ENCODE measurements at regions not wholly inside any gene's neighbourhood (a gene's known extent, or its start where the extent isn't known, plus 50 kb on each side); places are given as distances from the start of the nearest gene placed in this dataset.

GRCh38 chr2:111662771-111663470 is 221.1 kb downstream of the ANAPC1 start:
- POLR2A ChIA-PET = no interaction called here
- Mint-ChIP-seq H3K4me1 (peaks cover 7% of the 10 kb centered on the region), H3K36me3 (no peaks in the 10 kb centered on the region), H3K4me3 (no peak overlapping the region), H3K27me3 (peaks cover 8% of the 10 kb centered on the region), H3K9me3 (no peaks in the 10 kb centered on the region), H3K27ac (no peak overlapping the region)
- peak; percentile 45 for ATAC-seq (ENCODE audit: low read depth)
- no peak for DNase-seq

GRCh38 chr2:111663471-111664274 is 220.3 kb downstream of the ANAPC1 start:
- H3K27ac Mint-ChIP-seq = no peak overlapping the region
- H3K9me3 Mint-ChIP-seq = no peaks in the 10 kb centered on the region
- no peak overlapping the region for H3K4me3 Mint-ChIP-seq
- no peak for DNase-seq
- peaks cover 7% of the 10 kb centered on the region for H3K4me1 Mint-ChIP-seq
- H3K27me3 Mint-ChIP-seq = peaks cover 8% of the 10 kb centered on the region
- no peaks in the 10 kb centered on the region for H3K36me3 Mint-ChIP-seq
- POLR2A ChIA-PET = no interaction called here
- no peak for ATAC-seq (ENCODE audit: low read depth)

- Mint-ChIP-seq H3K36me3 (no peaks in the 10 kb centered on the region), H3K9me3 (no peaks in the 10 kb centered on the region), H3K27me3 (peaks cover 8% of the 10 kb centered on the region), H3K4me3 (no peak overlapping the region), H3K27ac (no peak overlapping the region), H3K4me1 (peaks cover 7% of the 10 kb centered on the region)
- POLR2A ChIA-PET = no interaction called here
- ATAC-seq (ENCODE audit: low read depth) = no peak
- DNase-seq = no peak
Observed at GRCh38 chr2:111664275-111664850, 219.6 kb downstream of the ANAPC1 start.

GRCh38 chr2:111665011-111665410 is 219.0 kb downstream of the ANAPC1 start:
- Mint-ChIP-seq H3K9me3 (no peaks in the 10 kb centered on the region), H3K4me3 (no peak overlapping the region), H3K27ac (no peak overlapping the region), H3K4me1 (peaks cover 7% of the 10 kb centered on the region), H3K36me3 (no peaks in the 10 kb centered on the region), H3K27me3 (peaks cover 8% of the 10 kb centered on the region)
- POLR2A ChIA-PET = no interaction called here
- no peak for ATAC-seq (ENCODE audit: low read depth)
- DNase-seq = no peak

GRCh38 chr2:111665551-111666116 is 218.4 kb downstream of the ANAPC1 start:
- peaks cover 7% of the 10 kb centered on the region for H3K4me1 Mint-ChIP-seq
- peaks cover 8% of the 10 kb centered on the region for H3K27me3 Mint-ChIP-seq
- no peak overlapping the region for H3K4me3 Mint-ChIP-seq
- POLR2A ChIA-PET = no interaction called here
- H3K27ac Mint-ChIP-seq = no peak overlapping the region
- H3K36me3 Mint-ChIP-seq = no peaks in the 10 kb centered on the region
- ATAC-seq (ENCODE audit: low read depth) (no peak), DNase-seq (no peak)
- H3K9me3 Mint-ChIP-seq = no peaks in the 10 kb centered on the region

- ATAC-seq (ENCODE audit: low read depth) (no peak), DNase-seq (no peak)
- no peak overlapping the region for H3K4me3 Mint-ChIP-seq
- POLR2A ChIA-PET = no interaction called here
- H3K27ac Mint-ChIP-seq = no peak overlapping the region
- H3K36me3 Mint-ChIP-seq = no peaks in the 10 kb centered on the region
- H3K4me1 Mint-ChIP-seq = peaks cover 7% of the 10 kb centered on the region
- H3K9me3 Mint-ChIP-seq = no peaks in the 10 kb centered on the region
- H3K27me3 Mint-ChIP-seq = peaks cover 8% of the 10 kb centered on the region
Observed at GRCh38 chr2:111666160-111666559, 217.8 kb downstream of the ANAPC1 start.

- Mint-ChIP-seq H3K4me1 (peaks cover 7% of the 10 kb centered on the region), H3K9me3 (no peaks in the 10 kb centered on the region), H3K4me3 (no peak overlapping the region), H3K36me3 (no peaks in the 10 kb centered on the region), H3K27ac (no peak overlapping the region), H3K27me3 (peaks cover 8% of the 10 kb centered on the region)
- DNase-seq (no peak), ATAC-seq (ENCODE audit: low read depth) (no peak)
- POLR2A ChIA-PET = no interaction called here
Observed at GRCh38 chr2:111667001-111667400, 217.0 kb downstream of the ANAPC1 start.

GRCh38 chr2:111667542-111668273 is 216.3 kb downstream of the ANAPC1 start:
- no peaks in the 10 kb centered on the region for H3K36me3 Mint-ChIP-seq
- DNase-seq (no peak), ATAC-seq (ENCODE audit: low read depth) (peak; percentile 42)
- no peak overlapping the region for H3K27ac Mint-ChIP-seq
- POLR2A ChIA-PET = no interaction called here
- no peak overlapping the region for H3K4me3 Mint-ChIP-seq
- H3K9me3 Mint-ChIP-seq = no peaks in the 10 kb centered on the region
- H3K27me3 Mint-ChIP-seq = peaks cover 8% of the 10 kb centered on the region
- H3K4me1 Mint-ChIP-seq = peaks cover 7% of the 10 kb centered on the region

GRCh38 chr2:111668274-111668616 is 215.7 kb downstream of the ANAPC1 start:
- POLR2A ChIA-PET = no interaction called here

GRCh38 chr2:111668741-111669140 is 215.3 kb downstream of the ANAPC1 start:
- Mint-ChIP-seq H3K36me3 (no peaks in the 10 kb centered on the region), H3K4me3 (no peak overlapping the region), H3K27ac (no peak overlapping the region), H3K9me3 (no peaks in the 10 kb centered on the region), H3K4me1 (peaks cover 1% of the 10 kb centered on the region), H3K27me3 (peaks cover 7% of the 10 kb centered on the region)
- no peak for ATAC-seq (ENCODE audit: low read depth)
- no peak for DNase-seq
- POLR2A ChIA-PET = no interaction called here

More at GRCh38 chr2:111668274-111668616, 215.7 kb downstream of the ANAPC1 start:
- H3K36me3 Mint-ChIP-seq = no peaks in the 10 kb centered on the region
- DNase-seq = no peak
- ATAC-seq (ENCODE audit: low read depth) = no peak
- no peaks in the 10 kb centered on the region for H3K9me3 Mint-ChIP-seq
- H3K4me1 Mint-ChIP-seq = peaks cover 2% of the 10 kb centered on the region
- H3K27ac Mint-ChIP-seq = no peak overlapping the region
- H3K4me3 Mint-ChIP-seq = no peak overlapping the region
- H3K27me3 Mint-ChIP-seq = peaks cover 6% of the 10 kb centered on the region

GRCh38 chr2:111669928-111670695 is 213.9 kb downstream of the ANAPC1 start:
- POLR2A ChIA-PET = no interaction called here
- DNase-seq (no peak), ATAC-seq (ENCODE audit: low read depth) (no peak)
- Mint-ChIP-seq H3K27ac (no peak overlapping the region), H3K4me1 (peaks cover 1% of the 10 kb centered on the region), H3K27me3 (peaks cover 9% of the 10 kb centered on the region), H3K9me3 (no peaks in the 10 kb centered on the region), H3K36me3 (no peaks in the 10 kb centered on the region), H3K4me3 (no peak overlapping the region)

GRCh38 chr2:111670776-111671175 is 213.2 kb downstream of the ANAPC1 start:
- POLR2A ChIA-PET = no interaction called here
- no peak overlapping the region for H3K4me3 Mint-ChIP-seq
- no peak overlapping the region for H3K27ac Mint-ChIP-seq
- ATAC-seq (ENCODE audit: low read depth) (no peak), DNase-seq (no peak)
- no peaks in the 10 kb centered on the region for H3K9me3 Mint-ChIP-seq
- H3K27me3 Mint-ChIP-seq = peaks cover 12% of the 10 kb centered on the region
- H3K36me3 Mint-ChIP-seq = no peaks in the 10 kb centered on the region
- H3K4me1 Mint-ChIP-seq = peaks cover 3% of the 10 kb centered on the region

Measured in activated naive CD8-positive, alpha-beta T cell treated with anti-CD3 and anti-CD28 coated beads, Interleukin-2, amount 10 ng/mL, durations not matched to agents 7 days and 5 days (primary cell).